OCI-LY1 (cell line): ENCODE measurements at regions not wholly inside any gene's neighbourhood (a gene's known extent, or its start where the extent isn't known, plus 50 kb on each side); places are given as distances from the start of the nearest gene placed in this dataset.
"Not testable (repeated sequence)": the region's sequence is repeated elsewhere in the genome, so short reads cannot be mapped to it uniquely, and the experiment has no call there.

Experiments used
- H2AFZ ChIP-seq: fragments of 200-600 bp; sonication (generic), shearing (Covaris generic); 2 replicates; pipeline ENCODE4 v1.6.0; 2014; ENCODE audit warnings: antibody characterized with exemption, mild to moderate bottlenecking, low read length
- H3F3A ChIP-seq: fragments of 200-600 bp; sonication (generic), shearing (Covaris generic); 2 replicates; pipeline ENCODE4 v1.6.0; 2014; ENCODE audit warnings: mild to moderate bottlenecking, antibody characterized with exemption, low read length, moderate library complexity; ENCODE audit not compliant: insufficient read depth
- H3K27ac ChIP-seq: fragments of 200-600 bp; sonication (generic); 2 replicates; pipeline ENCODE4 v1.5.1; 2014; ENCODE audit warnings: low read length, mixed run types, mild to moderate bottlenecking, low read depth; ENCODE audit not compliant: poor library complexity, severe bottlenecking
- H3K27me3 ChIP-seq: fragments of 200-600 bp; sonication (generic); 2 replicates; pipeline ENCODE4 v1.6.0; 2014; ENCODE audit warnings: antibody characterized with exemption, mild to moderate bottlenecking, low read length, moderate library complexity; ENCODE audit not compliant: insufficient read depth
- H3K36me3 ChIP-seq: fragments of 200-600 bp; sonication (generic); 2 replicates; pipeline ENCODE4 v1.6.1; 2014; ENCODE audit warnings: mild to moderate bottlenecking, antibody characterized with exemption, low read length, moderate library complexity, mixed read lengths; ENCODE audit not compliant: insufficient read depth
- H3K4me1 ChIP-seq: fragments of 200-600 bp; sonication (generic); 2 replicates; pipeline ENCODE4 v1.5.1; 2014; ENCODE audit warnings: mild to moderate bottlenecking, low read length, moderate library complexity; ENCODE audit not compliant: insufficient read depth, severe bottlenecking
- H3K4me2 ChIP-seq: fragments of 200-600 bp; sonication (generic), shearing (Covaris generic); 2 replicates; pipeline ENCODE4 v1.6.1; 2014; ENCODE audit warnings: low read length
- H3K4me3 ChIP-seq: fragments of 200-600 bp; sonication (generic); 2 replicates; pipeline ENCODE4 v1.5.1; 2014; ENCODE audit warnings: low read length, low read depth, mild to moderate bottlenecking, mixed read lengths; ENCODE audit not compliant: poor library complexity, severe bottlenecking
- H3K79me2 ChIP-seq: fragments of 200-600 bp; shearing (Covaris generic); 2 replicates; pipeline ENCODE4 v1.6.1; 2016; ENCODE audit warnings: mixed run types, low read length, mixed read lengths; ENCODE audit not compliant: insufficient read depth
- H3K9ac ChIP-seq: fragments of 200-600 bp; sonication (generic), shearing (Covaris generic); 2 replicates; pipeline ENCODE4 v1.6.1; 2014; ENCODE audit warnings: mild to moderate bottlenecking, low read length, mixed read lengths
- H3K9me2 ChIP-seq: fragments of 200-600 bp; sonication (generic), shearing (Covaris generic); 2 replicates; pipeline ENCODE4 v1.6.1; 2014; ENCODE audit warnings: low read depth, mild to moderate bottlenecking, low read length, mixed read lengths
- H3K9me3 ChIP-seq: fragments of 200-600 bp; shearing (Covaris generic); 2 replicates; pipeline ENCODE4 v1.6.1; 2014; ENCODE audit warnings: low read length, mixed read lengths
- H4K20me1 ChIP-seq: fragments of 200-600 bp; sonication (generic), shearing (Covaris generic); 2 replicates; pipeline ENCODE4 v1.6.0; 2016; ENCODE audit warnings: mild to moderate bottlenecking, low read length; ENCODE audit not compliant: insufficient read depth
- EZH2 ChIP-seq: fragments of 200-600 bp; sonication (generic), shearing (Covaris generic); IDR thresholded peaks from 2 replicates; pipeline ENCODE4 v1.8.0; 2017; ENCODE audit warnings: borderline replicate concordance, mixed run types, mild to moderate bottlenecking, antibody characterized with exemption, low read length, moderate library complexity, mixed read lengths
- TF ChIP-seq, protein P1 (sequence below): fragments of 200-600 bp; sonication (generic), shearing (Covaris generic); IDR thresholded peaks from 2 replicates; pipeline ENCODE4 v1.5.1; 2017; ENCODE audit warnings: mild to moderate bottlenecking, antibody characterized with exemption, low read length, moderate library complexity, mixed read lengths

DNA sequence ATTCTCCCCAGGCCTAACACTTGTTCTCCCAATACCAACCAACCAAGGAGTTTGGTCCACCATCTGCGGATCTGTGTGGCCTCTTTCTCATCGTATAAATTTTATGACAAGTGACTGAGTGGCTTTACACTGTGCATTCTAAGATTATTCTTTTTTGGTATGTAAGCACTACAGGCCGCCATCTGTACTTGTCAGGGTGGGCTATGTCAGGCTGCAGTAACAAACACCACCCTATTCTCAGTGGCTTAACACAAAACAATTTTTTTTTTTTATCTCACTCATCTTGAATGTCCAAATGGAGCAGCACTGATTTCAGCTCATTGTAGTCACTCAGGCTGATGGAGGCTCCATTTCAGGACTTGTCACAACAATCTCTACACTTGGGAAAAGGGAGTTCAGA, 412.7 kb upstream of the MIR17HG start:
- Histone ChIP-seq H3K4me3 (no peak overlapping the region), H3K4me2 (no peak overlapping the region), H3K9me3 (no peaks in the 10 kb centered on the region), H2AFZ (no peak overlapping the region), H4K20me1 (no peaks in the 10 kb centered on the region), H3K4me1 (no peaks in the 10 kb centered on the region), H3K36me3 (no peaks in the 10 kb centered on the region), H3K27me3 (no peaks in the 10 kb centered on the region), H3K9me2 (no peaks in the 10 kb centered on the region), H3K27ac (no peak overlapping the region), H3K9ac (no peak overlapping the region), H3F3A (no peaks in the 10 kb centered on the region), H3K79me2 (no peaks in the 10 kb centered on the region)
- TF ChIP-seq, protein P1, sequence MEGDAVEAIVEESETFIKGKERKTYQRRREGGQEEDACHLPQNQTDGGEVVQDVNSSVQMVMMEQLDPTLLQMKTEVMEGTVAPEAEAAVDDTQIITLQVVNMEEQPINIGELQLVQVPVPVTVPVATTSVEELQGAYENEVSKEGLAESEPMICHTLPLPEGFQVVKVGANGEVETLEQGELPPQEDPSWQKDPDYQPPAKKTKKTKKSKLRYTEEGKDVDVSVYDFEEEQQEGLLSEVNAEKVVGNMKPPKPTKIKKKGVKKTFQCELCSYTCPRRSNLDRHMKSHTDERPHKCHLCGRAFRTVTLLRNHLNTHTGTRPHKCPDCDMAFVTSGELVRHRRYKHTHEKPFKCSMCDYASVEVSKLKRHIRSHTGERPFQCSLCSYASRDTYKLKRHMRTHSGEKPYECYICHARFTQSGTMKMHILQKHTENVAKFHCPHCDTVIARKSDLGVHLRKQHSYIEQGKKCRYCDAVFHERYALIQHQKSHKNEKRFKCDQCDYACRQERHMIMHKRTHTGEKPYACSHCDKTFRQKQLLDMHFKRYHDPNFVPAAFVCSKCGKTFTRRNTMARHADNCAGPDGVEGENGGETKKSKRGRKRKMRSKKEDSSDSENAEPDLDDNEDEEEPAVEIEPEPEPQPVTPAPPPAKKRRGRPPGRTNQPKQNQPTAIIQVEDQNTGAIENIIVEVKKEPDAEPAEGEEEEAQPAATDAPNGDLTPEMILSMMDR: no peak
- no peak for TF ChIP-seq EZH2

DNA sequence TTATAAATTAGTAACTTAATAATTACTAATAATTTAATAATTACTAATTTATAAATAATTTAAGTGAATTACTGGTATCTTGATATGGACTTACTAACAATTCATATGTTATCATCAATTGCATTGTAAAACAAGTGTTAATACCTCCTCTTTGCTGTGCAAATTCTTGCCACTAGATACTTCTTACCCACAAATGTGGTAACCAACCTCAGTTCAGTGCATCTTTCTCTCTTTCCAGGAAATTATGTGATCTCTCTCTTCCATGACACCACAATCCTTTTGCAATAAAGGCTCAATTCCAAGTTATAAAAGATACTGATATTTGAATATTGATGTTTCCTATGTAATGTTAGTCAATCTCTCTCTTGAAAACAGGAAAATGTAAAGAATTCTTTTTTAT, 408.6 kb upstream of the MIR17HG start:
- Histone ChIP-seq H3K27me3 (no peaks in the 10 kb centered on the region), H3K4me1 (no peaks in the 10 kb centered on the region), H3F3A (no peaks in the 10 kb centered on the region), H3K27ac (no peak overlapping the region), H3K4me2 (no peak overlapping the region), H3K79me2 (no peaks in the 10 kb centered on the region), H3K4me3 (no peak overlapping the region), H3K9me2 (no peaks in the 10 kb centered on the region), H3K9me3 (no peaks in the 10 kb centered on the region), H3K36me3 (no peaks in the 10 kb centered on the region), H2AFZ (no peak overlapping the region), H3K9ac (no peak overlapping the region), H4K20me1 (no peaks in the 10 kb centered on the region)
- TF ChIP-seq, protein P1: no peak
- TF ChIP-seq EZH2: no peak

DNA sequence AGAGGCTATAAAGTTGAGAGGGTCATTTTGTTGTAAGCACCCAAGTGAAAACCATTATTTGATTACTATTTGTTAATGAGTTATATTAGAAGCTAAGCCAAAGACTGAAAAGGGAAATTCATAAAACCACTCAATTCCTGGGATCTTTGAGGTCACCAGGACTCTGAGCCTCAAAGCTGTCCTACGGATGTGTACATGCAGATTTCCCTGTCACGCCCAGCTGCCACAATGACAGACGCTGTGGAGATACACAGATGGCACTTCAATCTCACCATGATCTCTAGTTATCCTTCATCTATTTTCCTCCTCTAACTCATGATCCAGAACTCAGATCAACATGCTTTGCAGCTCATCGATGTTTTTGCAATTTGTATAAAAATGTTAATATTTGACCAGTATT, 403.5 kb upstream of the MIR17HG start:
- no peaks in the 10 kb centered on the region for H3K27me3 ChIP-seq
- H3K79me2 ChIP-seq: no peaks in the 10 kb centered on the region
- H2AFZ ChIP-seq: no peak overlapping the region
- H3K4me1 ChIP-seq: no peaks in the 10 kb centered on the region
- H3K9ac ChIP-seq: no peak overlapping the region
- TF ChIP-seq, protein P1: no peak
- no peak for TF ChIP-seq EZH2
- no peak overlapping the region for H3K27ac ChIP-seq
- no peaks in the 10 kb centered on the region for H3K9me3 ChIP-seq
- H3F3A ChIP-seq: no peaks in the 10 kb centered on the region
- H4K20me1 ChIP-seq: no peaks in the 10 kb centered on the region
- no peak overlapping the region for H3K4me2 ChIP-seq
- no peaks in the 10 kb centered on the region for H3K36me3 ChIP-seq
- no peak overlapping the region for H3K4me3 ChIP-seq
- H3K9me2 ChIP-seq: no peaks in the 10 kb centered on the region

DNA sequence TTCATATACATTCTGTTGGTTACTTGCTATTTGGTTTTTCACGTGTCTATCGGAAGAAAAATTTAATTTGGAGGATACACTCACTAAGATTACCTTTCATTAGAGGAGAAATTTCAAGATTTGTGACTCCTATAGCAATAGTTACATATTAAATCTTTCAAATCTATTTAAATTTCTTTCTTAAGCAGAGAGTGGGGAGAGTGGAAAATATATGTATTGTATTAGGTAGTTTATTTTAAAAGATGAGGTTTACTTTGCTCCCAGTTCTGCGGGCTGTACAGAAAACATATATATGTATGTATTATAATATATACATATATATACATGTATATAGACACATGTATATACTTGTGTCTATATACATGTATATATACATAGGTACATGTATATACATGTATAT, 402.3 kb upstream of the MIR17HG start:
- H3K27ac ChIP-seq: not testable (repeated sequence)

DNA sequence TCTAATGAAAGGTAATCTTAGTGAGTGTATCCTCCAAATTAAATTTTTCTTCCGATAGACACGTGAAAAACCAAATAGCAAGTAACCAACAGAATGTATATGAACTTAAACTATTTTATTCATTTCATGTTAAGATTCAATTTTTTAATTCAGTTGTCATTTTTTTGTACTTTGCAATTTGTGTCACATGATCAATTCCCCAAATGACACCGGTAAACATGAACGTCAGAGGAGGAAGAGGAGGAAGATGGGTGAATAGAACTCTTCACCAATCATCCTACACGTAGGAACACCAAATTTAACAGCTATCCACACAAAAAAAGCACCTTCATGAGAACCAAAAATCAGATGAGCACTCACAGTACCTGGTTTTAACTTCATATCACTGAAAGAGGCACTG, 401.4 kb upstream of the MIR17HG start:
- not testable (repeated sequence) for H3F3A ChIP-seq, H3K9me3 ChIP-seq, H3K27me3 ChIP-seq, H3K4me2 ChIP-seq, H2AFZ ChIP-seq, H3K36me3 ChIP-seq, H3K9me2 ChIP-seq, H3K27ac ChIP-seq, H3K9ac ChIP-seq, H3K4me3 ChIP-seq, H3K4me1 ChIP-seq, H3K79me2 ChIP-seq, H4K20me1 ChIP-seq

More for the DNA sequence above, 402.3 kb upstream of the MIR17HG start:
- not testable (repeated sequence) for H3K9me3 ChIP-seq, H3K4me2 ChIP-seq, H3K79me2 ChIP-seq, H3K4me1 ChIP-seq, H4K20me1 ChIP-seq, H3K9me2 ChIP-seq, H3K36me3 ChIP-seq, H3F3A ChIP-seq, H3K27me3 ChIP-seq, H3K4me3 ChIP-seq, H3K9ac ChIP-seq, H2AFZ ChIP-seq
